NCI-H748 treated with DMSO at 0.1 percent for 48 hours (cell line): ENCODE measurements at regions not wholly inside any gene's neighbourhood (a gene's known extent, or its start where the extent isn't known, plus 50 kb on each side); places are given as distances from the start of the nearest gene placed in this dataset.
A peak's percentile ranks its signal among the peaks of the same experiment; 100 is the strongest.
"Not testable (repeated sequence)": the region's sequence is repeated elsewhere in the genome, so short reads cannot be mapped to it uniquely, and the experiment has no call there.

Experiments used
- DNase-seq: peaks from one replicate; lab custom pipeline; 2025; lab: John Stamatoyannopoulos, UW

DNA sequence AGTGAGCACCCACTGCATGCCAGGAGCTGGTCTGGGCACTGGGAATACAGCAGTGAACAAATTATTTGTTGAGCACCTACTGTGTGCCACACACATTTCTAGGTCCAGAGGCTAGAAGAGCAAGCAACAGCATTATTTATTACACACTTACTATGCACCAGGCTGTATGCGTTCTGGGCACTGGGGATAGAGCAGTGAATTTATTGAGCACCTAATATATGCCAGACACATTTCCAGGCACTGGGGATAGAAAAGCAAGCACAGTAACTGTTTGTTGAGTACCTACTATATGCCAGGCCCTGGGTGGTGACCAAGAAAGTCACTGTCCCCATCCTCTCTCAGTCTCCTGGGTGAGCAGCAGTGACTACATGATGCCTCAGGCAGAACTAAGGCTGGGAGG, 107.5 kb upstream of the NCOR2 start:
- DNase-seq, result no peak

DNA sequence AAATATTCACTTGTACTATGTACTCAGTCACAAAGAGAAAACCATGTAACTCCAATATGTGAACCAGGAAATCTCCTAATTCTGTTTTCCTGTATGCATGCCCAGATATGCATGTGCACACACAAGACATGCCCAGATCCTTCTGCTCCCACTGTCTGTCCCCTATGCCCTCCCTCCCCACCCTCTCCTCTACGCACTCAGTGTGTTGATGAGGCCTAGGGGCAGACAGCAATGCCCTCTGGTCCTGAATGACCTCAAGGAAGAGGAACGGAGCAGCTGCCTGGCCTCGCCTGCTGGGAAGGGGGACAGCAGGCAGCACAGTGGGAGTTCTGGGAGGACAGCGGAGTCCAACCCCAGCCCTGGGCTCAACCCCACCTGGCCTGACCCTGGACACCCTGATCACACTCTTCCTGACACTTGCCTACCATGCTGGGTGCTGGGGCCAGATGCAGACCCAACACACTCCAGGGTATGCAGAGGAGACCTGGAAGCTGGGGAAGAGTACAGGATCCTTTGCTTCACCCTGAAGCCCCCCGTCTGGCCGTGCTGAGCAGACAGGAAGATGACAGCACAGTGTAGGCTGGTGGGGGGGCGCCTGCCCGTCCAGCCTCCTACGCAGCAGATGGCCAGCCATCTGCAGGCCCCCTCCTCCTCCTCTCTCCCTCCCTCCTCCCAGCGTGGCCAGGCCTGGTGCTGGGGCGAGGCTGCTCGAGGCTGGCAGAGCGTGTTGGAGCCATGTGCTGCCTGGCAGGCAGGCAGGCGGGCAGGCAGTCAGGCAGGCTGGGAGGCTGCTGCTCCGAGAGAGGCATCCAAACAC, 106.6 kb upstream of the NCOR2 start:
- no peak for DNase-seq

GRCh38 chr12:124669271-124669721, 101.9 kb upstream of the NCOR2 start:
- not testable (repeated sequence) for DNase-seq

- no peak for DNase-seq
Measured at GRCh38 chr12:124668602-124669001, 101.2 kb upstream of the NCOR2 start.

DNA sequence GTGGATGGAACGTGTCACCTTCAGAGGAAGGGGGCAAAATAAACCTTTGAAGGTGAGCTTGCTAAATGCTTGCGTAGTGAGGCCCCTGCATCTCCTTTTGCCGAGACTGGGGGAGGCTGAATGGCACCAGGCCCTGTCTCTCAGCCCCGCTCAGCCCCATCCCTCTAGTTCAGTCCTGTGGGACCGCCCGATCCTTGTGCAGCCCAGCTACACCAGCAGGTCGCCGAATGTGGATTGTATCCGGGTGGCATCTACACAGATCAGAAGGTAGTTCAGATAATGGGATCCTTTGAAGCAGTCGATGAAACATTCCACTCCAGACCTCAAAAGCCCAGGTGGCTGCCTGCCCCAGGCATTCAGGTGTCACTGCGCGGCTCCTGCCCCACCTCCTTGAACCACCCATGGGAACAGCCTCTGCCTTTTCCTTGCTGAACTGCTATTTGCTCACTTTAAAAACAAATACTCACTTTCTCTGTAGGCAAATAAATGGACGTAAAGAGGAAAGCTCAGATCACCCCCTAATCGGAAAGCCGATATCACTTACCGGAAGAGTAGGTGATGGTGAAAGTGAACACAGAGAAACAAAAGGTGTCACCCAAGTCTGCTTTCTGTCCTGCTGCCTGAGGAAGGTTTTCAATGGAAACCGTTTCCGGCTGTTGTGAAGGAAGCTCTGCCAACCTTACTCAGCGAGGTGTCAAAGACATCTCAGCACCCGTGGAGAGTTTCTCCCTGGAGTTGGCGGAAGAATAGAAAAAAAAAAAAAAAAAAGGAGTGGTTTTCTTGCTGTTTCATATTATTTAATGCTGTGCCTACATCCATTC, 100.3 kb upstream of the NCOR2 start:
- peak; percentile 10 for DNase-seq

GRCh38 chr12:124666722-124667259, 99.4 kb upstream of the NCOR2 start:
- DNase-seq, result no peak

- no peak for DNase-seq
Measured at GRCh38 chr12:124665511-124665910, 98.1 kb upstream of the NCOR2 start.

DNA sequence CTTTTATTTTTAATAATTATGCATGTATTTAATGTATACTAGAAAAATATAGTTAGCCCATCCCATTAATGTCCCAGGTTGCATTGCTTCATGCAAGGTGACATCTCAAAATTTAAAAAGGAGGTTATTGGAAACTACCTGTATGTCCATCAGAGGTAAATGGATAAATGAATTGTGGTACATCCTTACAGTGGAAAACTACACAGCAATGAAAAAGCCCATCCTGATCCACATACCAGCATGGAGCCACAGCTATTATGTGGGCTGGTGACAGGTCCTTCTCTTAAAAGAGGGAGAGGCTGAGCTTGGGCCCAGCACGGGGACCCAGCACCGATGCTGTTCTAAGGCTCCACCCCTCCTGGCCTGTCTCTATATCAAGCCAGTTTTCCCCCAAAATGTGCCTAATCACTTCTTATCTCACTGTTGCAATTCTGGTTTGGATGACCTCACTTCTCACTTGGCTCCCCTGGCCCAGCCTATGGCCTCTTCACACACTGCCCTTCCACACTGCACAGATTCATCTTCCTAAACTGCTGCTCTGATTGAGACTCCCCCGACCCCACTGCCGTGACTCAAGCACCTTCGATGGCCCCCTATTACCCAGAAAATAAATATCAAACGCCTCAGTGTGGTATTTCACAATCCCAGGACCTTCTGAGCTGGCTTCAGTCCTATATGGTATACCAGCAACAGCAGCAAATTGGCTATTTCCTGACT, 97.1 kb upstream of the NCOR2 start:
- no peak for DNase-seq

- DNase-seq, result no peak
Measured at GRCh38 chr12:124663771-124664366, 96.5 kb upstream of the NCOR2 start.

DNA sequence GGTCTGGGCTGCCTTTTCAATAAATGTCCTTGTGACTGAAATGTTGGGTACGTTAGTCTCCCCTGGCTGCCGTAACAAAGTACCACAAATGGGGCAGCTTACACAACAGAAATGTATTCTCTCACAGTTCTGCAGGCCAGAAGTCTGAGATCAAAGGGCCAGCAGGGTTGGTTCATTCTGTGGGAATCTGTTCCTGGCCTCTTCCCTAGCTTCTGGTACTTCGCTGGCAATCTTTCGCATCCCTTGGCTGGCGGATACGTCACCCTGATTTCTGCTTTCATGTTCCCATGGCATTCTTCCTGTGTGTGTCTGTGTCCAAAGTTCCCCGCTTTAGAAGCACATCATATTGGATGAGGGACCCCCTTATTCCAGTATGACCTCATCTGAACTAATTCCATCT, 95.8 kb upstream of the NCOR2 start:
- DNase-seq, result no peak

GRCh38 chr12:124661341-124661740, 93.9 kb upstream of the NCOR2 start:
- no peak for DNase-seq

DNA sequence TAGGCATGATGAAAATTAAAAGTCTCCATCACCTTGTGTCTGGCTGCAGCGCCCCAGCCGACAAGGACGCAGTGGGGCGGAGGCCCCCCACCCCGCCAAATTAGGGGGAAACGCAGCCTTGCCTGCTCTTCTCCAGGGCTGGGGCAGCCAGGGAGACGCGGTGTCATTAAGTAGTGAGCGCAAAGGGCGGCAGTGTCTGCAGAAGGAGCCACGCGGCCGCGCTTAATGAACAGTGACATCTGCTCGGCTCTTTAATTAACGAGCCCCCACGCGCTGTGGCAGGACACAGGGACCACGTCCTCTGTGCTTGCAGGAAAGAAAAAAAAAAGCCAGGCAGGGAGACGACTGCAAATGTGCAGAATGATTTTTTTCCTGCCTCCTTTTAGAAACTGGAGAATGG, 93.4 kb upstream of the NCOR2 start:
- DNase-seq, result no peak

- no peak for DNase-seq
Measured at GRCh38 chr12:124658806-124659402, 91.5 kb upstream of the NCOR2 start.

- DNase-seq, result no peak
Measured at GRCh38 chr12:124658302-124658701, 90.9 kb upstream of the NCOR2 start.

DNA sequence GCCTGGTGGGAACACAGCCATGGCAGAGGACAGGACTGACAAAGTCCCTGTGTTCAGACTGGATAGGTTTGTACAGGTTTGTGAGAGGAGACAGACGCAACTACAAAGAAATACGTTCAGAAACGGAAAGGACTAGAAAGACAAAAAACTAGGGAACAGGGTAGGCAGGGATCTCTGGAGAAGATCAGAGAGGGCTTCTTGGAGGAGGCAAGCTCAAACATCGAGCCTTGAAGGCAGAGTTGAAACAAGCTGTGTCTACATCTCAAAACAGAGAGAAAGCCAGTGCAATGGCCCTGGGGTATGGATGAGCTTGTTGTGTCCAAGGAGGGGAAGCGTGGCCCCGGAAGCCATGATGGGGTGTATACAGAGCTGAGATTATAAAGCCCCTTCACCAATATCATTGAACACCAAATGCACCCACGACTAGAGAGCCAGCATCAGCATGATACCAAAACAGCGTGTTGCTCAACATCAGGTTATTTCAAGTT, 89.6 kb upstream of the NCOR2 start:
- DNase-seq, result no peak

DNA sequence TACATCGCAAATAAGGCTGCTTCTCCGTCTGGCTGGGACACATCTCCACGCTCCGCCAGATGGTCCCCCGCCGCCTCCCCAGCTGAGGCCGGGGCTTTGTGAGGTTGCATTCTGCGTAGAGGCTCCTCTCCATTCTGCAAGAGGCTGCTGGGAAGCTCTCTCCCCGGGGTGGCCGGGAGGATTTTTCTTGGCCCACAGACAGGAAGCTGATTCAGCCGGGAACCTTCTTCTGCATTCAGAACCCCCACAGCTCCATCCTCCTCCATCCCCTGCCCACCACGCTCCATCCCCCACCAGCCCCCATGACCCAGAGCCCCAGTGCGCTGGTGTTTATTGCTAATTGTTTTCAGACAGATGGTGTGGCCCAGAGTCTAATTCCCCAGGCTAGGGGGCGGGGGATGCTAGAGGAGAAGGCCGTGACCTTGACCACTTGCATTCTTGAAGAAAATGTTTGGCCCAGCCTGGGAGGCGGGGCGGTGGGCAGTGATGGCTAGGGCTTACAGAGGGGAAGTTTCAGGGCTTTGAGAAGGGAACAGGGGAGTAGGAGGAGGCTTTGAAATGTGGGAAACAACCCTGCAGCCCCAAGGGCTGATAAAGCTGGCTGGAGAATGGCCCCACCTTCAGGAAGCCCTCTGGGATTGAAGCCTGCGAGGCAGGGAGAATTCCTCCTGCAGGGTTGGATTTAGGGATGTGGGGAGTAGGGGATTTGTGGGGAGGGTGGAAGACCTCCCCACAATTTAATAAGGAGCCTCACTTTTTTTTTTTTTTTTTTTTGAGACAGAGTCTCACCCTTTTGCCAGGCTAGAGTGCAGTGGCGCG, 88.5 kb upstream of the NCOR2 start:
- DNase-seq, result no peak

DNA sequence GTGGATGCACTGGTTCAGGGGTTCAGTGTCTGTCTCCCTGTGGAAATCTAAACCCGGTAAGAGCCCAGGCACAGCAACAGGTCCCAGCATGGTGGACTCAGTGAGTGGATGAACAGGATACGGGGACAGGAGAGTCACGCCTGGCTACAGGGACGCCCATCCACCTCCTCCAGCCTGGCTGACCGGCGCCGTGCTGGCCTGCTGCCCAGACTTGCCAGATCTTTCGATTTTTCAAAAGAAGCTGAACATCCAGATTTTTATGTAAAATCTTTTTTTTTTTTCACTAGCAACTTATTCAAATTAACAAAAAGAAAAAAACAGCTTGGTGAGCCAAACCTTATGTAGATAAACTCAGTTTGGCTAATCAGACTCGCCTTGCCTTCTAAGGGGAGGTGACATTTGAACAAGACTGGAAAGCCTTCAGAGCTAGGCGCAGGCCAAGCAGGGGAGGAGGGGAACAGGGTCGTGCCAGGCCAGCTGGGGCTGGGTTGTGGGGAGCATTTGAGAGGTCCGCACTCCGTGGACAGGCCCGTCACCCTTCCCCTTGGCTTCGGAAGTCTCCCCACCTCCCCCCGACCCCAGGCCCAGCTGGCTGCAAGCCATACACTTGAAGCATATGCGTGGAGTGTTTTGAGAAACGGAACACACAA, 87.8 kb upstream of the NCOR2 start:
- no peak for DNase-seq

- no peak for DNase-seq
Measured at GRCh38 chr12:124654666-124655047, 87.2 kb upstream of the NCOR2 start.

GRCh38 chr12:124653169-124653931, 85.9 kb upstream of the NCOR2 start:
- DNase-seq, result no peak
